ENCODE measurements at regions not wholly inside any gene's neighbourhood (a gene's known extent, or its start where the extent isn't known, plus 50 kb on each side); places are given as distances from the start of the nearest gene placed in this dataset.

GRCh38 chr10:10584161-10584560 is 433.5 kb upstream of the CELF2 start:
- Histone ChIP-seq H2AFZ (ENCODE audit: low read depth, low read length) (no peak overlapping the region), H3K4me2 (ENCODE audit: insufficient read depth, low read length) (no peak overlapping the region), H3K27me3 (ENCODE audit: control insufficient read depth in 2 of 2, insufficient read depth in 2 of 2, low read length in 2 of 2) (peaks cover 0 to 3% of the 10 kb centered on the region in 2 experiments), H3K4me1 (ENCODE audit: control insufficient read depth, extremely low read depth, insufficient read depth, low read length) (no peaks in the 10 kb centered on the region), H3K79me2 (ENCODE audit: control insufficient read depth, insufficient read depth, low read length) (no peaks in the 10 kb centered on the region), H3K9me3 (replicated peaks; ENCODE audit: control insufficient read depth, insufficient read depth, low read length) (no peaks in the 10 kb centered on the region), H3K9ac (replicated peaks; ENCODE audit: extremely low read depth, insufficient read depth, low read length) (no peak overlapping the region), H3K4me3 (replicated peaks in 1 of 3; ENCODE audit: insufficient read depth in 1 of 3, low read depth in 1 of 3, low read length in 3 of 3) (no peak overlapping the region), H4K20me1 (replicated peaks; ENCODE audit: control insufficient read depth, extremely low read depth, insufficient read depth, low read length) (no peaks in the 10 kb centered on the region), H3K27ac (ENCODE audit: insufficient read depth, low read depth, low read length) (no peak overlapping the region), H3K36me3 (ENCODE audit: control insufficient read depth in 2 of 2, extremely low read depth in 1 of 2, insufficient read depth in 2 of 2, low read length in 2 of 2) (no peaks in the 10 kb centered on the region), H3K9me1 (replicated peaks; ENCODE audit: control insufficient read depth, extremely low read depth, insufficient read depth, low read length) (no peaks in the 10 kb centered on the region)
- TF ChIP-seq POLR2A (IDR thresholded peaks at IDR 0.05; ENCODE audit: low read depth, low read length) (no peak), MYC (IDR thresholded peaks at IDR 0.05; ENCODE audit: low read depth, low read length) (no peak), JUN (IDR thresholded peaks at IDR 0.05; ENCODE audit: borderline replicate concordance, insufficient read depth, insufficient read length, low read depth) (no peak), EZH2 (IDR thresholded peaks at IDR 0.05; ENCODE audit: borderline replicate concordance, low read depth, low read length, severe bottlenecking) (no peak), CTCF (IDR thresholded peaks at IDR 0.05; ENCODE audit: extremely low read depth in 1 of 2, insufficient read depth in 1 of 2, low read depth in 1 of 2, low read length in 2 of 2) (no peak), GATA2 (IDR thresholded peaks at IDR 0.05; ENCODE audit: insufficient read depth, insufficient read length, low read depth, low read length) (no peak), POLR2AphosphoS5 (IDR thresholded peaks at IDR 0.05; ENCODE audit: insufficient read depth, low read depth, low read length) (no peak), FOS (IDR thresholded peaks at IDR 0.05; ENCODE audit: borderline replicate concordance, insufficient read depth, low read length) (no peak)
- TF ChIP-seq, protein P1, sequence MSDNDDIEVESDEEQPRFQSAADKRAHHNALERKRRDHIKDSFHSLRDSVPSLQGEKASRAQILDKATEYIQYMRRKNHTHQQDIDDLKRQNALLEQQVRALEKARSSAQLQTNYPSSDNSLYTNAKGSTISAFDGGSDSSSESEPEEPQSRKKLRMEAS (IDR thresholded peaks at IDR 0.05; ENCODE audit: insufficient read depth, insufficient read length): no peak
- FAIRE-seq (no peak), DNase-seq (ENCODE audit: low read depth, low spot score) (no peak)
- intact Hi-C loops (cut with micrococcal nuclease) (no loop called here), dilution Hi-C loops (cut with MboI; ENCODE audit: extremely low pct_ligation_motif_present, low sequenced_read_pairs) (no loop called here)
- ChIA-PET POLR2A (no interaction called here), CTCF (no interaction called here)
- BruUV-seq (replicated peaks): no TSS peak

Measured in endothelial cell of umbilical vein (primary cell).